KOPT-K1 (cell line): ENCODE measurements at regions not wholly inside any gene's neighbourhood (a gene's known extent, or its start where the extent isn't known, plus 50 kb on each side); places are given as distances from the start of the nearest gene placed in this dataset.

Experiments used
- H3K27ac ChIP-seq: fragments of 200-600 bp; sonication (generic); 2 replicates; pipeline ENCODE4 v1.5.1; 2016; ENCODE audit warnings: antibody characterized with exemption, mild to moderate bottlenecking, low read depth, low read length; ENCODE audit not compliant: poor library complexity, severe bottlenecking
- H3K36me3 ChIP-seq: fragments of 200-600 bp; sonication (generic); 2 replicates; pipeline ENCODE4 v1.5.1; 2017; ENCODE audit warnings: antibody characterized with exemption, mild to moderate bottlenecking, low read length, moderate library complexity; ENCODE audit not compliant: insufficient read depth
- H3K9me3 ChIP-seq: fragments of 200-600 bp; sonication (generic); 2 replicates; pipeline ENCODE4 v1.5.1; 2017; ENCODE audit warnings: antibody characterized with exemption, low read length, mild to moderate bottlenecking; ENCODE audit not compliant: insufficient read depth, poor library complexity, severe bottlenecking

DNA sequence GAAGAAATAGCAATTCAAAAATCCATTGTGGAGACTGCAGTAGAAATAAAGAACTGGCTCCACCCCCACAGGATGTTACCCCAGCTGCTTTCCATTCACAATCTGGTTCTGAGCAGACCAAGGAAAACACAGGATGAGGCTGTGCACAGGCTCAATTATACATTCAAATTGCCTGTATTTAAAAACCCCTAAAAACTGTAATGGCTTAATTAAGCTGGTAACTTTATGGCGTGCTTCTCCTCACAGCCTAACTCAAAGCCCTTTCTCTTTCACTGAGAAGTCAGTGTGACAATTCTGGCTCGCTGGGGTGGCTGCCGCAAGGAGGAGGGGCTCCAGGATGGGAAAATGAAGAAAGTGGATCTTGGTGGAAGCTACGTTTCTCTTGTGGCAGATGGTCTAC is 1191.1 kb downstream of the SORCS1 start:
- Histone ChIP-seq H3K36me3 (no peaks in the 10 kb centered on the region), H3K9me3 (no peaks in the 10 kb centered on the region), H3K27ac (no peak overlapping the region)

DNA sequence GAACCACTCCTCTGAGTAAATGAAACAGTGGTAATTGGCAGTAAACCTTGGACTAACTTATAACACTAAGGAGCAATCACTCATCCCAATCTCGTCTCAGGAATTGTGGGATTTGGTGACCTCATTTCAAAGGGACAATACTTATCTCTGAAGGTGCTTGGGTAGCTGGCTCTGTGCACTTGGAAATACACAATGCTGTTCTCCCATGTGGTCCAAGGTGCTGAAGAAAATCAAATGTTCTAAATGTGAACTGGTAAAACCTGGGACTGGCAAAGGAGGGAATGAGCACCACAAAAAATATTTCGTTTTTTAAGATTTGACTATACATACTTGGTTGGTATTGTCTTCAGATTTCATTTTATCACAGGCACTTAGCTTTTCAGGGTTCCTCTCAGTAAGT is 1193.0 kb downstream of the SORCS1 start:
- no peaks in the 10 kb centered on the region for H3K36me3 ChIP-seq
- no peak overlapping the region for H3K27ac ChIP-seq
- no peaks in the 10 kb centered on the region for H3K9me3 ChIP-seq

DNA sequence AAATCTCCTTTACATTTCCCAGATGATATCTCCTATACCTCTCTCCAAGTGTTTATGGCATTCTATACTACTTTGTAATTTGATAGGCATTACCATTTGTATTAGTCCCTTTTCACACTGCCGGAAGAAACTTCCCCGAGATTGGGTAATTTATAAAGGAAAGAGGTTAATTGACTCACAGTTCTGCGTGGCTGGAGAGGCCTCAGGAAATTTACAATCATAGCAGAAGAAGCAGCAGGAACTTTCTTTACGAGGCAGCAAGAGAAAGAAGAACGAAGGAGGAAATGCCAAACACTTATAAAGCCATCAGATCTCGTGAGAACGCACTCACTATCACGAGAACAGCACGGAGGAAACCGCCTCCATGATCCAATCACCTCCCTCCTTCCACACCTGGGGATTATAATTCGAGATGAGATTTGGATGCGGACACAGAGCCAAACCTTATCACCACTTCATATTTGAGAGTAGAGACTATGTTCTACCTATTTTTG is 1194.6 kb downstream of the SORCS1 start:
- Histone ChIP-seq H3K36me3 (no peaks in the 10 kb centered on the region), H3K27ac (no peak overlapping the region), H3K9me3 (no peaks in the 10 kb centered on the region)

DNA sequence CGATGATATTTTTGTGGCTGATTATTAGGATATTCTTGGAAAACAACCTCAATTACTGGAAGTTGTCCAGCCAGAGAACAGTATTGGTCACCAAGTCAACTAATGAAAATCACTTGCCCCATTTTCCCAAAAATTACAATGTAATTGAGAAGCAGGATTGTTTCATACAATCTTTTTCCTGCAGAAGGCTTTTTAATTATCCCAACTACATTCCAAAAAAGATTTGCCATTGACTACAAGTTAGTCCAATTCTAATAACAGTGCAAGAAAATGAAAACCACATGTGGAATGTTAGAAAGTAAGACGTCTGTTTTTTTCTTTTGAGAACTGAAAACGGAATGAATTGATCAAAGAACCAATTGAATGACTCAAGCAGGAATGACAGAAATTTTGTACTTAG is 1195.8 kb downstream of the SORCS1 start:
- Histone ChIP-seq H3K27ac (no peak overlapping the region), H3K36me3 (no peaks in the 10 kb centered on the region), H3K9me3 (no peaks in the 10 kb centered on the region)

DNA sequence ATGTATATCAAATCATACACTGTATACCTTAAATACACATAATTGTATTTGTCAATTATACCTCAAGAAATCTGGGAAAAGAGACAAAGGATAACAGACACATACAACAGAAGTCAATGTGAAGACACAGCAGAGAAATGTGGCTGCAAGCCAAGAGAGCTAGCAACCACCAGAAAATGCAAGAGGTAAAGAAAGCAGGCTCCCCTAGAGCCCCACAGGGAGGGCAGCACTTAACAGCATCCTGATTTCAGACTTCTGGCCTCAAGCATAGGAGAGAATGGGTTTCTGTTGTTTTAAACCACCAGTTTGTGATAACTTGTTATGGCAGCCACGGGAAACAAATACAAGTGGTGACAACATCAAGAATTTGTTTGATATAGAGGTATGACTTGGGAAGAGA is 1197.2 kb downstream of the SORCS1 start:
- no peak overlapping the region for H3K27ac ChIP-seq
- H3K36me3 ChIP-seq, result no peaks in the 10 kb centered on the region

DNA sequence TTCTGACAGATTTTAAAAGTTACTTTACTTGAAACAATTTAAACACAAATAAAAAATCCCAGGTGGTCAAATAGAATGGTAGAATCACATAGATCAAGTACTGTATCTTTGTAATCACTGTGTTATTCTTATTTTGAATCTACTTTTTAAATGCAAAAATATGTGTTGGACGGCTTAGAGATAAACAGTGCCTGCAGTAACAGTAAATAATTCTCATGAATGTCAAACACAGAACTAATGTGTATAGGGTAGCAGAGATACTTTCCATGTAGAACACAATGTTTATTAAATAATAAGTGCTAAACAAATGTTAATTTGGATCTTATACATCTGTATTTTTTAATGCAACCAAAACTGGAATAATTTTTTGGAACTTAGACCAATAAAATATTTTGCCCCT is 1199.4 kb downstream of the SORCS1 start:
- no peak overlapping the region for H3K27ac ChIP-seq
- H3K9me3 ChIP-seq, result no peaks in the 10 kb centered on the region

More for the DNA sequence above, 1197.2 kb downstream of the SORCS1 start:
- H3K9me3 ChIP-seq, result no peaks in the 10 kb centered on the region

DNA sequence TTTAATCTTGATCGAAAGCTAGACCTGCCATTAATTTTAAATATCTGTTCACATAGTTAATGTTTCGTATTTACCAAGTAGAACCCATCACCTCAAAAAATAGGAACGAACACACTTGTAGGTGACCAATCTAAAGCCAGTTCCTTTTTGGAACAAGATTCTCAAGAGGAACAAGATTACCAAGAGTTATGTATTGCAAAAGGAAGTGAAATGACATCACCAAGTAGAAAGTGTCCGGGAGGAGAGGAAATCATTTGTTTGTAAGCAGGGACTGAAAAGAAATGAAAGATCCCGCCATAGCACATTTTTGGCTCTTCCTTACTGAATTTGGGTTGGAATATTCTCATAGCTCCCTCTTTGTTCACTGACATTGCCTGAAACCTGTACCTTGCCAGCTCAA is 1200.5 kb downstream of the SORCS1 start:
- Histone ChIP-seq H3K9me3 (no peaks in the 10 kb centered on the region), H3K27ac (no peak overlapping the region), H3K36me3 (no peaks in the 10 kb centered on the region)

More for the DNA sequence above, 1199.4 kb downstream of the SORCS1 start:
- H3K36me3 ChIP-seq, result no peaks in the 10 kb centered on the region

DNA sequence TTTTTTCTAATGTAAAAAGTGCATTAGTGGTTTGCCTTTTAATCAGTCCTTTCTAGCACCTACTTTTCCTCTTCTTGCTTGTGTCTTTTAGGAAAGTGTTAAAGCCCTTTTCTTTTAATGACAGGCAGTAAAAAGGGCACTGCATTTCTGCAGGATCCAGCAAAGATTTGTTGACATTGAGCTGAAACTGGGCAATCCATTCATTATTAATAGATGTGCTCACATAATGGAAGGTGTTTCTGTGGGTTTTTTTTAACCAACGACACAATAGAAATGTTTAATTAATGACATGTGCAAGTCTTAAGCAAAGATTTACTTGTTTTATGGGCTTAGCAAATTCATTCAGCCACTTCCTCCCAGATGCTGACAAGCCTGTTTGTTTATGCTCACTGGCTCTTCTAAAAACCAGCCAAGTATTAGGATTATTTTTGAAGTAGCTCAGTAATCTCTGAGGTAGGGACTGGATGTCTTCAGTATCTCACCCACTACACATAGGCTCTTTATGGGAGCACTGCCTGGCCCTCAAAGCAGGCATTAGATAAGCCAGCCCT is 1201.1 kb downstream of the SORCS1 start:
- H3K27ac ChIP-seq, result no peak overlapping the region
- H3K36me3 ChIP-seq, result no peaks in the 10 kb centered on the region
- H3K9me3 ChIP-seq, result no peaks in the 10 kb centered on the region

DNA sequence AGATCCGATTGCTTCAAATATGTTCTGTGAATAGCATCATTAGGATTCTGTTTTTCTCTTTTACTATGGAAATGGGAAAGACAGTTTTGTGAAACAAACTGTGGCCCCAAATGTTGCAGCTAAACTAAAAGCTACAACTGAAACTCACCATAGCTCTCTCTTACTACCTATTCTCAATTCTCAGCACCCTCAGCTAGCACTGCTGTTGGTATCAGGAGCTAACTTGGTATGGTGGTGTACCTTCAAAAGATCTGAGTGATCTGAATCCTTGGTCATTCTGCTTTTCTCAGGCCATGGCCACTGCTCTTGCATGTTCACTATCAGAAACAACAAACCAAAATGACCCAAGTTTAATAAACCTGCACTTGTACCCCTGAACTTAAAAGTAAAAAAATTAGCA is 1208.0 kb downstream of the SORCS1 start:
- no peaks in the 10 kb centered on the region for H3K9me3 ChIP-seq
- H3K27ac ChIP-seq, result no peak overlapping the region
- H3K36me3 ChIP-seq, result no peaks in the 10 kb centered on the region

DNA sequence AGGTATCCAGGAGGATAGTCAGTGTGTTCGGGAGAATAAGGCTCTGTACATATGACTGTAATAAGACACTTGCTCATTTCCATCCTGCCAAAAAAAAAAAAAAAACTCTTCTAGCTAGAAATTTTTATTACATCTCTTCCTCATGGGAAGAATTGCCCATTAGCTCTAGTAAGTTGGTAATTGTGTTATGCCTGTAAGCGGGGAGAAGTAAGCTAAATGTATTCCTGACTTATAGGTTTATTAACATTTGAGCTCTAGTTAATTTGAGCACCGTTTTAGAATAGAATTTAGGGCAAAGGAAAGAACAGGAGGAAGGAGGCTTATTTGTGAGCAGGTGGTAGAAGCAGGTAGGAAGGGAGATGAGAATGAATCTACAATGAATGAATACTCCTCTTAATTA is 1210.6 kb downstream of the SORCS1 start:
- H3K9me3 ChIP-seq, result no peaks in the 10 kb centered on the region
- H3K36me3 ChIP-seq, result no peaks in the 10 kb centered on the region
- H3K27ac ChIP-seq, result no peak overlapping the region

DNA sequence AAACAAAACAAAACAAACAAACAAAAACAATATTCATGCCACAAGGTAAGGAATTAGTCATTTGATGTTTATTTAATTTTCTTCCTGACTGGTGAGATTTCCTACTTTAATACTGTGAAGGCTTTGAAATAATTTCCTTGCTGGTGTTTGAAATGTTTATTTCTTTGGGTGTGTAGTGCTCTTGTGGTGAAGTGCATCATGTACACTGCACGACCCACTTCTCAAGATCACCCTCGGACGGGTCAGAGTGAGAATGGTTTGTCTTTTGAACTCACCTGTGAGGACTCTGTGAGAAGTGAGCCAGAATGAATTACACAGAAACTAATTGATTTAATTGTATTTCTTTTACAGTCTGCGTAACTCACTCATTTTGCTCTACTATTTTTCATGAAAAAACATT is 1211.5 kb downstream of the SORCS1 start:
- H3K9me3 ChIP-seq, result no peaks in the 10 kb centered on the region
- H3K36me3 ChIP-seq, result no peaks in the 10 kb centered on the region
- no peak overlapping the region for H3K27ac ChIP-seq

DNA sequence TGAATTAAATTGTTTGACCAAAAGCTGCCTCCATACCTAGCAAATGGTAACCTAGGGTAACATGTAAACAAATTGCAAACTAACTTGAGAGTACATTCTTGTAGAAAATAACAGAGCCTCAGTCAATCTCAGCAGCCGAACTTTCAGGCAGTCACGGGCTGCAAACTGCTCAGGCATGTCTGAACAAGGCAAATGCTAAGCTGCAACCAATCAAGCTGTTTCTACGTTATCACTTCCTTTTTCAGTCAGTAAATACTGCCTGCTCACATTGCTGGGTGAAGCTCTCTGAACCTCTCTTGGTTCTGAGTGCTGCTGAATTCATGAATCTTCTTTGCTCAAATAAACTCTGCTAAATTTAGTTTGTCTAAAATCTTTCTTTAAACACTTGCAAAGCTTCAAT is 1212.4 kb downstream of the SORCS1 start:
- no peaks in the 10 kb centered on the region for H3K9me3 ChIP-seq
- no peak overlapping the region for H3K27ac ChIP-seq
- H3K36me3 ChIP-seq, result no peaks in the 10 kb centered on the region

DNA sequence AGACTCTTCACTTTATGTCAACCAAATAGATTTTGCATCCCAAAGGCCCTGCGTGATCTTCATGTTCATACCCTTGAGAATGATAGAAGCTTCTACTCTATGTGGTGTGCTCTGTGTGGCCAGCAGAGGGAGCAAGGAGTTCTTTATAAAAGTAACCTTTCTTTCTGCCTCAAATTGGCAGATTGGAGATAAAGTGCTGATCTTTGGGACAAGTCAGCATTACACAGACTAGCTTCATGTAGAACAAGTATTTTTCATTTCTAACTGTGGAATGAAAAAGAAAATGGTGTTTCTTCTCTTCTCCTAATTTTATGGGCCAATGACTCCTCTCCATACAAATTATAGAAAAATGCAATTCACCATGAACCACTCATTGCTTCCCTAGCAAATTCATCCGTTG is 1214.1 kb downstream of the SORCS1 start:
- H3K9me3 ChIP-seq, result no peaks in the 10 kb centered on the region
- no peaks in the 10 kb centered on the region for H3K36me3 ChIP-seq
- H3K27ac ChIP-seq, result no peak overlapping the region

DNA sequence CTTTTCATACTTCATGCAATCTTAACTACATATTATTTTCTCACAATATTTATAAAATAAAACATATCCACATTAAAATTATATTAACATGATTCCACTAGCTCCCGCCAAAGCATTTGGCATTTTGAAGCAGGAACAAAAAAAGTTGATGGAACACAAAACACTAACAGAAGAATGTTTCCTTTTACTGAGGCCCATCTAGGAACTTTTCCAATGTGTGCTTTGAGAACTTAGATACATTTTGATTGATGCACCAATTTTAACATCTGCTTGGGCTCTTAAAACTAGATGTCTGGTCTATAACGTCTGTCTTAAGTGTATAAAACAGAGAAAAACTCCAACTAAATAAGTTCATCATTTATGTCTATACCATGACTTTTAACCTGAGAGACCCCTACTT is 1214.8 kb downstream of the SORCS1 start:
- H3K9me3 ChIP-seq, result no peaks in the 10 kb centered on the region
- no peak overlapping the region for H3K27ac ChIP-seq
- no peaks in the 10 kb centered on the region for H3K36me3 ChIP-seq

DNA sequence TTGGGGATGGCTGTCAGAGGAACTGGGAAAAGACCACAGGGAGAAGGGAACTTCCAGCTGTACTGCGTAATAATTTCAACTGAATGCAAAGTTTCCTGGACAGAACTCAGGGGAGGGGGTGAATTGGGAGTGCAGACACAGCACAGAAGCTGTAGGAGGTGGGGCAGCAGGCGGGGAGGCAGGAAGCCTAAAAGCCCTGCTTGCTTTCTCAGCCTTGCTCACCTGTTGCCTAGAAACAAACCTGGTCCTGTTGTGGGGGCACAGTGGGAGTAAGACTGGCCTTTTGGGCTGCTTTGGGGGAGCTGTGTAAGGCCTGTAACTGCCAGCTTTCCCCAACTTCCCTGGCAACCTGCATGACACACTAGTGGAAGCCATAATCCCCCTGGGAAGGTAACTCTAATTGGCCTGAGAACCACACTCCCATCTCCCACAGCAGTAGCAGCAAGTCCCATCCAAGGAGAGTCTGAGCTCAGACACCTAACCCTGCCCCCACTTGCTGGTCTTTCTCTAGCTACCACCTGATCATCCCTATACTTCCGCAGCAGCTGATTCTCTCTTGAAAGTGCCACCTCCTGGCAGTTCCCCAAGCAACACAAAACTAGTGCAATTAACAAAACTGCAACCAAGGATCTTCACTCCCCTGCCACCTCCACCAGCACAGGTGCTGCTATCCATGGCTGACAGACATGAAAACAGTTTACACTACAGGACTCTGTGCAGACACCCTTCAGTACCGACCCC is 1239.3 kb downstream of the SORCS1 start:
- Histone ChIP-seq H3K9me3 (no peaks in the 10 kb centered on the region), H3K36me3 (no peaks in the 10 kb centered on the region), H3K27ac (no peak overlapping the region)

DNA sequence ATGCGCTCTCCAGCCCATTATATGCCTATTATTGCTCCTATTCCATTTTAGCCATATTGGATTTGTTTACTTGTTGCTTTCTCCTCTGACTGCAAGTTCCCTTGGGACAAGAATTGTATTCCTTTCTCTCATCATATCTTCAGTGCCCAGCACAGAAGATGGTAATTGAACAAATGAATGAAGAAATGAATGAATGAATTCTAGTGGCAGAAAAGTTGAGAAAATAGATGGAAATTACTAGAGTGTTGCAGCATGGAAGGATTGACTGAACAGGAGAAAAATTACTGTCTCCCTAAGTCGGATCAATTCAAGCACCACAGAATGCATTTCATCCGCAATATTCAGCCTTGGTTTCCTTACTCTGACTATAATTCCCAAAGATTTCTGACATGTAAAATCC is 1243.2 kb downstream of the SORCS1 start:
- no peak overlapping the region for H3K27ac ChIP-seq
- H3K36me3 ChIP-seq, result no peaks in the 10 kb centered on the region
- no peaks in the 10 kb centered on the region for H3K9me3 ChIP-seq
